HL-60 (cell line): ENCODE measurements at regions not wholly inside any gene's neighbourhood (a gene's known extent, or its start where the extent isn't known, plus 50 kb on each side); places are given as distances from the start of the nearest gene placed in this dataset.

Experiments
- DNase-seq, 2 experiments: peaks; one replicate each; pipeline ENCODE4 v3.0.0-alpha.2; 2010 to 2020; ENCODE audit warnings: low read depth in 1 of 2, low spot score in 1 of 2
- H3K27ac ChIP-seq: fragments of 250-450 bp; sonication (Bioruptor Pico); replicated peaks from 2 replicates; pipeline ENCODE4 v1.5.1; 2020; ENCODE audit warnings: mild to moderate bottlenecking, moderate library complexity
- H3K27me3 ChIP-seq: fragments of 250-450 bp; sonication (Bioruptor Pico); 2 replicates; pipeline ENCODE4 v1.5.1; 2021; ENCODE audit warnings: mild to moderate bottlenecking, moderate library complexity; ENCODE audit not compliant: insufficient read depth, poor library complexity, severe bottlenecking
- H3K4me3 ChIP-seq: replicated peaks from 2 replicates; pipeline ENCODE4 v1.5.1; 2011; ENCODE audit warnings: mild to moderate bottlenecking, control low read depth, low read length; ENCODE audit not compliant: insufficient read depth
- GABPA ChIP-seq: IDR thresholded peaks from 2 replicates; pipeline ENCODE4 v1.6.1; 2012; ENCODE audit warnings: low read depth
- POLR2AphosphoS5 ChIP-seq: IDR thresholded peaks from 2 replicates; pipeline ENCODE4 v1.6.1; 2012; ENCODE audit warnings: low read depth
- SPI1 ChIP-seq: IDR thresholded peaks from 2 replicates; pipeline ENCODE4 v1.6.1; 2012; ENCODE audit warnings: low read depth, mild to moderate bottlenecking, borderline replicate concordance
- TF ChIP-seq, protein P1 (sequence below): IDR thresholded peaks from 2 replicates; pipeline ENCODE4 v1.6.1; 2012; ENCODE audit warnings: low read depth; ENCODE audit not compliant: insufficient replicate concordance
- TF ChIP-seq, protein P2 (sequence below): IDR thresholded peaks from one replicate; pipeline ENCODE4 v1.5.1; 2011; ENCODE audit warnings: low read length, control low read depth, inconsistent platforms; ENCODE audit not compliant: insufficient read depth

DNA sequence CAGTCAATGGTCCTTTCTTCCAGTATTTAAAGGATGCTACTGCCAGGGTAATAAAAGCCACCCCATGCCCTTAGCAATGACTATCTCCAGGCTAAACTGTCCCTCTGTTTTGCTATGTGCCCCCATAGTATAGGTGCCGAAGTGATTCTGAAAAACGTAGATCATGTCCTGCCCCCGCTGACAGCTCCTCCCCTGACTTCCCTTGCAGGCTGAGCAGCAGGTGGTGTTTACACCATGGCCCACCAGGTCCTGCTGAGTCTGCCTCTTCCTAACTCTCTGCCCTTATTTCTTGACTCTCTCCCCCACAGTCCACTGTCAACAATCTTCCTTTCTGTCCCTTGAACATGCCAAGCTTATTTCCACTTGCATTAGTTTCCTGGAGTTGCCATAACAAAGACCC, 352.5 kb upstream of the TSHZ2 start:
- Histone ChIP-seq H3K27ac (no peak overlapping the region), H3K27me3 (no peaks in the 10 kb centered on the region), H3K4me3 (no peak overlapping the region)
- DNase-seq: no peak
- no peak for TF ChIP-seq GABPA
- no peak for TF ChIP-seq POLR2AphosphoS5
- TF ChIP-seq, protein P1, sequence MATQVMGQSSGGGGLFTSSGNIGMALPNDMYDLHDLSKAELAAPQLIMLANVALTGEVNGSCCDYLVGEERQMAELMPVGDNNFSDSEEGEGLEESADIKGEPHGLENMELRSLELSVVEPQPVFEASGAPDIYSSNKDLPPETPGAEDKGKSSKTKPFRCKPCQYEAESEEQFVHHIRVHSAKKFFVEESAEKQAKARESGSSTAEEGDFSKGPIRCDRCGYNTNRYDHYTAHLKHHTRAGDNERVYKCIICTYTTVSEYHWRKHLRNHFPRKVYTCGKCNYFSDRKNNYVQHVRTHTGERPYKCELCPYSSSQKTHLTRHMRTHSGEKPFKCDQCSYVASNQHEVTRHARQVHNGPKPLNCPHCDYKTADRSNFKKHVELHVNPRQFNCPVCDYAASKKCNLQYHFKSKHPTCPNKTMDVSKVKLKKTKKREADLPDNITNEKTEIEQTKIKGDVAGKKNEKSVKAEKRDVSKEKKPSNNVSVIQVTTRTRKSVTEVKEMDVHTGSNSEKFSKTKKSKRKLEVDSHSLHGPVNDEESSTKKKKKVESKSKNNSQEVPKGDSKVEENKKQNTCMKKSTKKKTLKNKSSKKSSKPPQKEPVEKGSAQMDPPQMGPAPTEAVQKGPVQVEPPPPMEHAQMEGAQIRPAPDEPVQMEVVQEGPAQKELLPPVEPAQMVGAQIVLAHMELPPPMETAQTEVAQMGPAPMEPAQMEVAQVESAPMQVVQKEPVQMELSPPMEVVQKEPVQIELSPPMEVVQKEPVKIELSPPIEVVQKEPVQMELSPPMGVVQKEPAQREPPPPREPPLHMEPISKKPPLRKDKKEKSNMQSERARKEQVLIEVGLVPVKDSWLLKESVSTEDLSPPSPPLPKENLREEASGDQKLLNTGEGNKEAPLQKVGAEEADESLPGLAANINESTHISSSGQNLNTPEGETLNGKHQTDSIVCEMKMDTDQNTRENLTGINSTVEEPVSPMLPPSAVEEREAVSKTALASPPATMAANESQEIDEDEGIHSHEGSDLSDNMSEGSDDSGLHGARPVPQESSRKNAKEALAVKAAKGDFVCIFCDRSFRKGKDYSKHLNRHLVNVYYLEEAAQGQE: no peak
- TF ChIP-seq, protein P2, sequence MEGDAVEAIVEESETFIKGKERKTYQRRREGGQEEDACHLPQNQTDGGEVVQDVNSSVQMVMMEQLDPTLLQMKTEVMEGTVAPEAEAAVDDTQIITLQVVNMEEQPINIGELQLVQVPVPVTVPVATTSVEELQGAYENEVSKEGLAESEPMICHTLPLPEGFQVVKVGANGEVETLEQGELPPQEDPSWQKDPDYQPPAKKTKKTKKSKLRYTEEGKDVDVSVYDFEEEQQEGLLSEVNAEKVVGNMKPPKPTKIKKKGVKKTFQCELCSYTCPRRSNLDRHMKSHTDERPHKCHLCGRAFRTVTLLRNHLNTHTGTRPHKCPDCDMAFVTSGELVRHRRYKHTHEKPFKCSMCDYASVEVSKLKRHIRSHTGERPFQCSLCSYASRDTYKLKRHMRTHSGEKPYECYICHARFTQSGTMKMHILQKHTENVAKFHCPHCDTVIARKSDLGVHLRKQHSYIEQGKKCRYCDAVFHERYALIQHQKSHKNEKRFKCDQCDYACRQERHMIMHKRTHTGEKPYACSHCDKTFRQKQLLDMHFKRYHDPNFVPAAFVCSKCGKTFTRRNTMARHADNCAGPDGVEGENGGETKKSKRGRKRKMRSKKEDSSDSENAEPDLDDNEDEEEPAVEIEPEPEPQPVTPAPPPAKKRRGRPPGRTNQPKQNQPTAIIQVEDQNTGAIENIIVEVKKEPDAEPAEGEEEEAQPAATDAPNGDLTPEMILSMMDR: no peak
- no peak for TF ChIP-seq SPI1

- TF ChIP-seq POLR2AphosphoS5: no peak
- no peak for TF ChIP-seq SPI1
- TF ChIP-seq, protein P1: no peak
- TF ChIP-seq GABPA: no peak
- TF ChIP-seq, protein P2: no peak
- H3K4me3 ChIP-seq: no peak overlapping the region
- H3K27ac ChIP-seq: no peak overlapping the region
- no peak for DNase-seq
- H3K27me3 ChIP-seq: no peaks in the 10 kb centered on the region
Observed at GRCh38 chr20:52619101-52619500, 353.1 kb upstream of the TSHZ2 start.

GRCh38 chr20:52616629-52617028, 355.5 kb upstream of the TSHZ2 start:
- DNase-seq: no peak
- Histone ChIP-seq H3K27ac (no peak overlapping the region), H3K27me3 (no peaks in the 10 kb centered on the region), H3K4me3 (no peak overlapping the region)
- TF ChIP-seq POLR2AphosphoS5: no peak
- no peak for TF ChIP-seq SPI1
- TF ChIP-seq, protein P1: no peak
- TF ChIP-seq, protein P2: no peak
- TF ChIP-seq GABPA: no peak
